ENCODE measurements at regions not wholly inside any gene's neighbourhood (a gene's known extent, or its start where the extent isn't known, plus 50 kb on each side); places are given as distances from the start of the nearest gene placed in this dataset.

DNA sequence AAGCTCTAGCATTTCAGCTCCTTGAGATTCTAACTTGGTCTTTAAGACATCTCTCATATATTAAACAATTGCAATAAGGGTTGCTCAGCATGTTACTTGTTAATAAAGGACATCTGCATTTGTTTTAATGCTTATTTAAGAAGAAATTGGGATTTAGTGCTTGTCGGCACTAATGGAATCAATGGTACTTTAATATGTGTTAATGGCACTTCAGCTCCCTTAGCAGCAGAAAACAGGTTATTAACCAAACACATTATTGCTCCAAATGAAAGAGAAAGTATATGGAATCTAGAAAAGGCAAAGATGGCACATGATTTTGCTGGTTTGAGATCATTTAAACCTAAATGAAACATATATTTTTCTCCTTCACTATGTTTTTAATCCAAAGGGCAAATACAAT is 137.3 kb upstream of the GOLIM4 start:
- no peak for DNase-seq (ENCODE audit: low read depth, low spot score)
- ChIA-PET CTCF (no interaction called here), POLR2A (no interaction called here)
- no peak overlapping the region for H3K4me3 ChIP-seq (ENCODE audit: low read depth, low read length)
- TF ChIP-seq, protein P1, sequence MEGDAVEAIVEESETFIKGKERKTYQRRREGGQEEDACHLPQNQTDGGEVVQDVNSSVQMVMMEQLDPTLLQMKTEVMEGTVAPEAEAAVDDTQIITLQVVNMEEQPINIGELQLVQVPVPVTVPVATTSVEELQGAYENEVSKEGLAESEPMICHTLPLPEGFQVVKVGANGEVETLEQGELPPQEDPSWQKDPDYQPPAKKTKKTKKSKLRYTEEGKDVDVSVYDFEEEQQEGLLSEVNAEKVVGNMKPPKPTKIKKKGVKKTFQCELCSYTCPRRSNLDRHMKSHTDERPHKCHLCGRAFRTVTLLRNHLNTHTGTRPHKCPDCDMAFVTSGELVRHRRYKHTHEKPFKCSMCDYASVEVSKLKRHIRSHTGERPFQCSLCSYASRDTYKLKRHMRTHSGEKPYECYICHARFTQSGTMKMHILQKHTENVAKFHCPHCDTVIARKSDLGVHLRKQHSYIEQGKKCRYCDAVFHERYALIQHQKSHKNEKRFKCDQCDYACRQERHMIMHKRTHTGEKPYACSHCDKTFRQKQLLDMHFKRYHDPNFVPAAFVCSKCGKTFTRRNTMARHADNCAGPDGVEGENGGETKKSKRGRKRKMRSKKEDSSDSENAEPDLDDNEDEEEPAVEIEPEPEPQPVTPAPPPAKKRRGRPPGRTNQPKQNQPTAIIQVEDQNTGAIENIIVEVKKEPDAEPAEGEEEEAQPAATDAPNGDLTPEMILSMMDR (IDR thresholded peaks at IDR 0.05; ENCODE audit: insufficient read depth, low read length, missing control alignments): no peak

DNA sequence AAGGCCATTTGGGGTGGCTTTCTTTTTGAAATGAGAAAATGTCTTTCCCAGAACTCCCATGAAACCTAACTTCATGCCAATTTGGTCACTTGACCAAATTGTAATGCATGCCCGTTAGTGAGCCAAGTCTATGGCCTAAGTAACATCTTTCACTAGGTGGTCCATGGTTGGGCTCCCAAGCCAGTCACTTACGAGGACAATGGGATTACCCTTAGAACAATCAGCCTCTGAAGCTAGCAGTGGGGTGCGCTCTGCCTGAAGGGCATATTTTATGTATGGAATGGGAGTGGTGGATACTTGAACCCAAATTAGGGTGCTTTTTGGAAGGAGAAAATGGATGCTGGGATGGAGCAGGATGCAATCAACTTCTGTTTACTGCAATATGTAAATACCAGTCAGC is 127.4 kb upstream of the GOLIM4 start:
- DNase-seq (ENCODE audit: low read depth, low spot score): no peak
- TF ChIP-seq, protein P1 (IDR thresholded peaks at IDR 0.05; ENCODE audit: insufficient read depth, low read length, missing control alignments): no peak
- POLR2A ChIA-PET: no interaction called here
- CTCF ChIA-PET: interaction anchor here (3.3 kb wide), 1 partner anchor 11 kb away, joined by 18 read pairs; no protein-coding TSS in a partner anchor
- H3K4me3 ChIP-seq (ENCODE audit: low read depth, low read length): no peak overlapping the region

DNA sequence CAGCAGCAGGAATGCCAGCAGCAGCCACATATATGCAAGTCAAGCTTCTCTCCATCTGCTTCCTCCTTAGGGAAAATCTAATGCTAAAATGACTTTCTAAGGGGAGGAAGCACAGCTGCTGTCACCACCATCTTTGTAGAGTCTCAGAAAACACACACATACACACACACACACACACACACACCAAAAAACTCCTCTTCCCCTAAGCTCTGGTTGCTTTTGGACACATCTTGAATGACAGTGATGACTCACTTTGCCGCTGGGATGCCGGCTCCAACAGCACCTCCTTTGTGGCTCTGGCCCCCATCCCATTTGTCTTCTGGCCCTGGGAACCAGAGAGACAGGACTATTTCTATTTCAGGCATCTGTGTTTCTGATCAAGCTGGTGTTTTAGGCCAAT is 124.8 kb upstream of the GOLIM4 start:
- ChIA-PET POLR2A (no interaction called here), CTCF (interaction anchor here (3.3 kb wide), 1 partner anchor 9 kb away, joined by 18 read pairs; no protein-coding TSS in a partner anchor)
- no peak for DNase-seq (ENCODE audit: low read depth, low spot score)
- no peak overlapping the region for H3K4me3 ChIP-seq (ENCODE audit: low read depth, low read length)
- TF ChIP-seq, protein P1 (IDR thresholded peaks at IDR 0.05; ENCODE audit: insufficient read depth, low read length, missing control alignments): no peak

DNA sequence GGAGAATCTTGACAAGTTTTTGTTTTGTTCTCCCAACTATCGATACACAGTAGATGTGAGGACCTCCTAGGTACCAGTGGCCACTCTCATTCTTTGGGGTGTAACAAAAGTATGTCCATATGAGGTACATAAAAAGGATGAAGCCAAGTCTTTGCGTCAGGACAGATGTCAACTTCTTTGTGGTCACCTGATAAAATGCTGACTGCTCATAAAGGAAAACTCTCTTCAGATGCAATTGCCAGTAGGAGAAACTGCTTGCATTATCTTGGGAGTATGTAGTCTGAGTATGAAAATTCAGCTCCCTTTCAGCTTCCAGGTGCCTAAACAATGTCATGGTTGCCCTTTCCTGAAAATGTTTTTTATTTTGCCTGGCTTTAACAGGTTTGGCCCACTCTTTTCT is 123.8 kb upstream of the GOLIM4 start:
- TF ChIP-seq, protein P1 (IDR thresholded peaks at IDR 0.05; ENCODE audit: insufficient read depth, low read length, missing control alignments): no peak
- CTCF ChIA-PET: no interaction called here
- no peak for DNase-seq (ENCODE audit: low read depth, low spot score)
- POLR2A ChIA-PET: no interaction called here
- no peak overlapping the region for H3K4me3 ChIP-seq (ENCODE audit: low read depth, low read length)

DNA sequence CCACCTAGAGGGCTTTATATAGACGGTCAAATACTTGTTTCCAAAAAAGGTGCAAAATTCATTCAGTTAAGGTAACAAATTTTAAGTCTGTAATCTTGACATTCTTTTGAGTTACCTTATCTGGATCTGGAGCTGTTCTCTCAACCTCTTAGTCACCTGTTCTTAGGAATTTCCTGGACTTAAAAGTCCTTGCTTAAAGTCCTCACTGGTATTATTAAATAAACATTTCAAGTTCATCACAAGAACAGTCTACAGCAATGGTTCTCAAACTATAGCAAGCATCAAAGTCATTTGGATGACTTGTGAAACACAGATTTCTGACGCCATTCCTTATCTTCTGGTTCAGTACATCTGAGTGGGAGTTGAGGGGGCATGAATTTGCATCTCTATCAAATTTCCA is 122.9 kb upstream of the GOLIM4 start:
- TF ChIP-seq, protein P1 (IDR thresholded peaks at IDR 0.05; ENCODE audit: insufficient read depth, low read length, missing control alignments): no peak
- ChIA-PET CTCF (no interaction called here), POLR2A (no interaction called here)
- no peak for DNase-seq (ENCODE audit: low read depth, low spot score)
- no peak overlapping the region for H3K4me3 ChIP-seq (ENCODE audit: low read depth, low read length)

DNA sequence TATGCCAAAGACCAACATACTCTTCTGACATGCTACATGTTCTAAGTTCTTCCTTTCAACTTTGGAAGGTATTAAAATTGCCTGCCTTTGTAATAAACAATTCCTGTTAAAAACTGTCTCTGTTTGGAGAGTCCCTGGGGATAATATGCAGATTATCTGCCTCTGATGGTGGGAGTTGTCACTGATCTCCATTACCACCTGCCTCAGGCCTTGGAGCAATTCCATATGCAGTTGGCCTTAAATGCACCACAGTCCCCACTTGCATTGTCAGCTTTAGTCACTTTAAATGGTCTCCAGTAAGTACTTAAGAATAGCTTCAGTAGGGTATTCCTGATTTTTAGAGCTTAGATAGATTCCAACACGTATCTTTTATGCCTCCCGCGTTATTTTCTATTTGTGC is 121.1 kb upstream of the GOLIM4 start:
- DNase-seq (ENCODE audit: low read depth, low spot score): no peak
- H3K4me3 ChIP-seq (ENCODE audit: low read depth, low read length): no peak overlapping the region
- POLR2A ChIA-PET: no interaction called here
- CTCF ChIA-PET: no interaction called here
- TF ChIP-seq, protein P1 (IDR thresholded peaks at IDR 0.05; ENCODE audit: insufficient read depth, low read length, missing control alignments): no peak

Measured in AG04449 (cell line).